ENCODE measurements at regions not wholly inside any gene's neighbourhood (a gene's known extent, or its start where the extent isn't known, plus 50 kb on each side); places are given as distances from the start of the nearest gene placed in this dataset.

DNA sequence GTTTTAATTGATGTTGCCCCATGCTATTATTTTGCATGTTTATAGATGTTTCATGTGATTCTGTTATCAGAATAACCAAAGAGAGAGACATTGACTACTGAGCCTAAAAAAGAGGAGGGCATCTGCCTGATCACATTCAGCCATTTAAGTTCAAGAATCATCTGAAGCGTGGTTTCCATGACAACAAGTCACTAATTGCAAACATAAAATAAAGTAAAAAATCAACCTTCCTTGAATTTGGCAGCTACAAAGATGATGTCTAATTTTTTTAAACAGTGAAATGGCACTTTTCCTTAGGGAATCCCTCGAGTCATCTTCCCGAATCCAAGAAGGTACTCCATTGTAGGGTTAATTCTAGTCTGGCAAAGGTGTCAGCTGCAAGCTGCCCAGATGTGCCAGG is 884.2 kb downstream of the DIAPH3 start:
- POLR2A ChIA-PET, result no interaction called here
- no peak for DNase-seq
- Mint-ChIP-seq H3K27me3 (no peaks in the 10 kb centered on the region), H3K27ac (no peak overlapping the region), H3K4me1 (no peaks in the 10 kb centered on the region), H3K9me3 (ENCODE audit: insufficient read depth) (no peaks in the 10 kb centered on the region), H3K4me3 (no peak overlapping the region)
- CTCF ChIA-PET, result no interaction called here
- ATAC-seq (ENCODE audit: low read depth), result no peak
- Histone ChIP-seq H3K9ac (ENCODE audit: low read length) (no peak overlapping the region), H3K36me3 (replicated peaks in 1 of 2; ENCODE audit: control extremely low read depth in 1 of 2, control insufficient read depth in 1 of 2, extremely low read depth in 1 of 2, insufficient read depth in 2 of 2, low read length in 1 of 2) (no peaks in the 10 kb centered on the region), H3K4me1 (ENCODE audit: control insufficient read depth in 2 of 2, insufficient read depth in 2 of 2, low read length in 2 of 2) (no peaks in the 10 kb centered on the region), H3K79me2 (ENCODE audit: control insufficient read depth, insufficient read depth, low read length) (no peaks in the 10 kb centered on the region), H3K4me2 (replicated peaks; ENCODE audit: low read depth, low read length, poor library complexity, severe bottlenecking) (no peak overlapping the region), H3K9me3 (ENCODE audit: control extremely low read depth in 1 of 3, control insufficient read depth in 2 of 3, insufficient read depth in 1 of 3, low read length in 2 of 3) (no peaks in the 10 kb centered on the region), H3K27me3 (replicated peaks in 1 of 4; ENCODE audit: control extremely low read depth in 1 of 4, control insufficient read depth in 3 of 4, insufficient read depth in 4 of 4, low read length in 3 of 4) (no peaks in the 10 kb centered on the region), H4K20me1 (ENCODE audit: control insufficient read depth, insufficient read depth, low read length, poor library complexity, severe bottlenecking) (no peaks in the 10 kb centered on the region), H3K27ac (ENCODE audit: low read length in 2 of 2) (no peak overlapping the region), H3K4me3 (ENCODE audit: control extremely low read depth in 1 of 5, extremely low read depth in 1 of 5, insufficient read depth in 1 of 5, low read depth in 2 of 5, low read length in 4 of 5) (no peak overlapping the region), H2AFZ (ENCODE audit: insufficient read depth, low read depth, low read length, poor library complexity, severe bottlenecking) (no peak overlapping the region)
- TF ChIP-seq, protein P1, sequence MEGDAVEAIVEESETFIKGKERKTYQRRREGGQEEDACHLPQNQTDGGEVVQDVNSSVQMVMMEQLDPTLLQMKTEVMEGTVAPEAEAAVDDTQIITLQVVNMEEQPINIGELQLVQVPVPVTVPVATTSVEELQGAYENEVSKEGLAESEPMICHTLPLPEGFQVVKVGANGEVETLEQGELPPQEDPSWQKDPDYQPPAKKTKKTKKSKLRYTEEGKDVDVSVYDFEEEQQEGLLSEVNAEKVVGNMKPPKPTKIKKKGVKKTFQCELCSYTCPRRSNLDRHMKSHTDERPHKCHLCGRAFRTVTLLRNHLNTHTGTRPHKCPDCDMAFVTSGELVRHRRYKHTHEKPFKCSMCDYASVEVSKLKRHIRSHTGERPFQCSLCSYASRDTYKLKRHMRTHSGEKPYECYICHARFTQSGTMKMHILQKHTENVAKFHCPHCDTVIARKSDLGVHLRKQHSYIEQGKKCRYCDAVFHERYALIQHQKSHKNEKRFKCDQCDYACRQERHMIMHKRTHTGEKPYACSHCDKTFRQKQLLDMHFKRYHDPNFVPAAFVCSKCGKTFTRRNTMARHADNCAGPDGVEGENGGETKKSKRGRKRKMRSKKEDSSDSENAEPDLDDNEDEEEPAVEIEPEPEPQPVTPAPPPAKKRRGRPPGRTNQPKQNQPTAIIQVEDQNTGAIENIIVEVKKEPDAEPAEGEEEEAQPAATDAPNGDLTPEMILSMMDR (IDR thresholded peaks at IDR 0.05), result no peak
- no peak for TF ChIP-seq EZH2 (IDR thresholded peaks at IDR 0.05; ENCODE audit: borderline replicate concordance, insufficient read depth, low read depth, low read length, poor library complexity, severe bottlenecking)
- intact Hi-C loops (cut with micrococcal nuclease), result no loop called here
- 100% methylated on average over 1 of the region's 3 CpGs for WGBS (ENCODE audit: insufficient coverage)

DNA sequence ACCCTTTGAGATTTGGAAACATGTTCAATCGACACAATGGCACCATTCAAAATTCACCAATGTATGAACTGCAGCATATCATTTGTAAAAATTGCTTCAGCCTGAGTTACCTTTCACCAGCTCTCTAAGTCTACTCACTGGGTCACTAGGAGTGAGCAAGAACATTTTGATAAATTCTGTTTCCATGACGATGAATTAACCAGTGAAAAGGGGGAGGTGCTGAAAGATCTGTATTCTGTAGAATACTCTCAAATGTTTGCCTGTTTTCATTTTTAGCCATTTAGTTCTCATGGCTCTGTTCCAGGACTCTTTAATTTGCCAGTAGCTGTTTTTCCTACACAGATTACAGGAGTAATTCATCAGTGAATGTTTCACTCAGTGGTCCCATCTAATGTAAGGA is 883.4 kb downstream of the DIAPH3 start:
- intact Hi-C loops (cut with micrococcal nuclease), result no loop called here

More for the DNA sequence above, 883.4 kb downstream of the DIAPH3 start:
- no peak for TF ChIP-seq EZH2 (IDR thresholded peaks at IDR 0.05; ENCODE audit: borderline replicate concordance, insufficient read depth, low read depth, low read length, poor library complexity, severe bottlenecking)
- TF ChIP-seq, protein P1 (IDR thresholded peaks at IDR 0.05), result no peak
- Histone ChIP-seq H3K4me2 (replicated peaks; ENCODE audit: low read depth, low read length, poor library complexity, severe bottlenecking) (no peak overlapping the region), H3K9me3 (ENCODE audit: control extremely low read depth in 1 of 3, control insufficient read depth in 2 of 3, insufficient read depth in 1 of 3, low read length in 2 of 3) (no peaks in the 10 kb centered on the region), H2AFZ (ENCODE audit: insufficient read depth, low read depth, low read length, poor library complexity, severe bottlenecking) (no peak overlapping the region), H4K20me1 (ENCODE audit: control insufficient read depth, insufficient read depth, low read length, poor library complexity, severe bottlenecking) (no peaks in the 10 kb centered on the region), H3K36me3 (replicated peaks in 1 of 2; ENCODE audit: control extremely low read depth in 1 of 2, control insufficient read depth in 1 of 2, extremely low read depth in 1 of 2, insufficient read depth in 2 of 2, low read length in 1 of 2) (no peaks in the 10 kb centered on the region), H3K27ac (ENCODE audit: low read length in 2 of 2) (no peak overlapping the region), H3K79me2 (ENCODE audit: control insufficient read depth, insufficient read depth, low read length) (no peaks in the 10 kb centered on the region), H3K27me3 (replicated peaks in 1 of 4; ENCODE audit: control extremely low read depth in 1 of 4, control insufficient read depth in 3 of 4, insufficient read depth in 4 of 4, low read length in 3 of 4) (no peaks in the 10 kb centered on the region), H3K4me1 (ENCODE audit: control insufficient read depth in 2 of 2, insufficient read depth in 2 of 2, low read length in 2 of 2) (no peaks in the 10 kb centered on the region), H3K4me3 (ENCODE audit: control extremely low read depth in 1 of 5, extremely low read depth in 1 of 5, insufficient read depth in 1 of 5, low read depth in 2 of 5, low read length in 4 of 5) (no peak overlapping the region), H3K9ac (ENCODE audit: low read length) (no peak overlapping the region)
- no peak for DNase-seq
- WGBS (ENCODE audit: insufficient coverage), result 100% methylated on average over 1 of the region's 2 CpGs
- H3K27ac Mint-ChIP-seq, result no peak overlapping the region
- H3K9me3 Mint-ChIP-seq (ENCODE audit: insufficient read depth), result no peaks in the 10 kb centered on the region
- CTCF ChIA-PET, result no interaction called here
- no peak overlapping the region for H3K4me3 Mint-ChIP-seq
- no peaks in the 10 kb centered on the region for H3K4me1 Mint-ChIP-seq
- POLR2A ChIA-PET, result no interaction called here
- H3K27me3 Mint-ChIP-seq, result no peaks in the 10 kb centered on the region
- ATAC-seq (ENCODE audit: low read depth), result no peak
